ENCODE measurements at regions not wholly inside any gene's neighbourhood (a gene's known extent, or its start where the extent isn't known, plus 50 kb on each side); places are given as distances from the start of the nearest gene placed in this dataset.

DNA sequence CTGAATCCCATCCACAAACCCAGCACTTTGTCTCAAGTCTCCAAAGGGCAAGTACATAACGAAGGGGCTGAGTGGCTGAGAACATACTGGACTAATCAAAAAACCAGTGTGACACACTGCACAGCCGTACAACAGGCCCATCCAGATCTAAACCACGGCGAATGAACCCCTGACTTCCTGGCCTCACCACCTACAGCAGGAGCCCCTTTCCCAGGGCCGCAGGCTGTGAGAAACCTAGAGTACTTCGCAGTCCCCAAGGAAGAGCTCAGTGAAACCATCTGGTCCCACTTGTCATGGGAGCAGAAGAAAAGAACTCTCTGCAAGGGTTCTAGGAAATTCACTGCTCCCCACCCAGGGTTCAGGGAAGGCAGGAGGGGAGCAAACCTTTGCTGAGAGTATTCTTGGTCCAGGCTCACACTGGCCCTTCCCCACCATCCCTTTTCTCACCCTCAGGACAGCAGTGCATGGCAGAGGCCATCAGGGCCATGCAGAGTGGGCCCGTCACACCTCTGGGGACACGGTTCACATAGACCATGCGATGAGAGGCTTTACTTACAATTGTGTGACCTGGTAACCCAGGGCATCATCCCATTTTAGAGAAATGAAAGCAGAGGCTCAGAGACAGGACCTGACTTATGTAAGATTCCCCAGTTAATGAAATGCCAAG is 192.8 kb downstream of the BCL11B start:
- TF ChIP-seq, protein P1, sequence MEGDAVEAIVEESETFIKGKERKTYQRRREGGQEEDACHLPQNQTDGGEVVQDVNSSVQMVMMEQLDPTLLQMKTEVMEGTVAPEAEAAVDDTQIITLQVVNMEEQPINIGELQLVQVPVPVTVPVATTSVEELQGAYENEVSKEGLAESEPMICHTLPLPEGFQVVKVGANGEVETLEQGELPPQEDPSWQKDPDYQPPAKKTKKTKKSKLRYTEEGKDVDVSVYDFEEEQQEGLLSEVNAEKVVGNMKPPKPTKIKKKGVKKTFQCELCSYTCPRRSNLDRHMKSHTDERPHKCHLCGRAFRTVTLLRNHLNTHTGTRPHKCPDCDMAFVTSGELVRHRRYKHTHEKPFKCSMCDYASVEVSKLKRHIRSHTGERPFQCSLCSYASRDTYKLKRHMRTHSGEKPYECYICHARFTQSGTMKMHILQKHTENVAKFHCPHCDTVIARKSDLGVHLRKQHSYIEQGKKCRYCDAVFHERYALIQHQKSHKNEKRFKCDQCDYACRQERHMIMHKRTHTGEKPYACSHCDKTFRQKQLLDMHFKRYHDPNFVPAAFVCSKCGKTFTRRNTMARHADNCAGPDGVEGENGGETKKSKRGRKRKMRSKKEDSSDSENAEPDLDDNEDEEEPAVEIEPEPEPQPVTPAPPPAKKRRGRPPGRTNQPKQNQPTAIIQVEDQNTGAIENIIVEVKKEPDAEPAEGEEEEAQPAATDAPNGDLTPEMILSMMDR (IDR thresholded peaks at IDR 0.05): no peak
- no peak for TF ChIP-seq ZFX (IDR thresholded peaks at IDR 0.05; ENCODE audit: borderline replicate concordance)
